Glomerular visceral epithelial cell (primary cell): ENCODE measurements at regions not wholly inside any gene's neighbourhood (a gene's known extent, or its start where the extent isn't known, plus 50 kb on each side); places are given as distances from the start of the nearest gene placed in this dataset.

ENCODE experiments used
- DNase-seq: peaks from one replicate; pipeline ENCODE4 v3.0.0-alpha.2; 2016; ENCODE audit errors: extremely low spot score

GRCh38 chr3:64848822-64849221, 161.0 kb upstream of the ADAMTS9 start:
- DNase-seq, result no peak

GRCh38 chr3:64848127-64848800, 160.5 kb upstream of the ADAMTS9 start:
- DNase-seq, result no peak

- DNase-seq, result no peak
Observed at GRCh38 chr3:64844558-64844957, 156.8 kb upstream of the ADAMTS9 start.

GRCh38 chr3:64837986-64838735, 150.4 kb upstream of the ADAMTS9 start:
- no peak for DNase-seq

- DNase-seq, result no peak
Observed at GRCh38 chr3:64837126-64837738, 149.4 kb upstream of the ADAMTS9 start.

GRCh38 chr3:64836097-64836496, 148.3 kb upstream of the ADAMTS9 start:
- DNase-seq, result no peak

- DNase-seq, result no peak
Observed at GRCh38 chr3:64832098-64832497, 144.3 kb upstream of the ADAMTS9 start.

GRCh38 chr3:64830681-64831080, 142.9 kb upstream of the ADAMTS9 start:
- no peak for DNase-seq

GRCh38 chr3:64829331-64829730, 141.5 kb upstream of the ADAMTS9 start:
- DNase-seq, result no peak

- DNase-seq, result no peak
Observed at GRCh38 chr3:64828276-64828675, 140.5 kb upstream of the ADAMTS9 start.

- no peak for DNase-seq
Observed at GRCh38 chr3:64827431-64827830, 139.6 kb upstream of the ADAMTS9 start.

GRCh38 chr3:64827019-64827418, 139.2 kb upstream of the ADAMTS9 start:
- no peak for DNase-seq

GRCh38 chr3:64825404-64826120, 137.8 kb upstream of the ADAMTS9 start:
- no peak for DNase-seq

GRCh38 chr3:64824394-64824909, 136.7 kb upstream of the ADAMTS9 start:
- no peak for DNase-seq

GRCh38 chr3:64818196-64818595, 130.4 kb upstream of the ADAMTS9 start:
- no peak for DNase-seq

- no peak for DNase-seq
Observed at GRCh38 chr3:64816355-64816754, 128.6 kb upstream of the ADAMTS9 start.

GRCh38 chr3:64815789-64816188, 128.0 kb upstream of the ADAMTS9 start:
- DNase-seq, result no peak

GRCh38 chr3:64815195-64815631, 127.4 kb upstream of the ADAMTS9 start:
- no peak for DNase-seq

GRCh38 chr3:64814351-64814750, 126.6 kb upstream of the ADAMTS9 start:
- no peak for DNase-seq

GRCh38 chr3:64813326-64813725, 125.5 kb upstream of the ADAMTS9 start:
- DNase-seq, result no peak

- DNase-seq, result no peak
Observed at GRCh38 chr3:64809086-64809485, 121.3 kb upstream of the ADAMTS9 start.

GRCh38 chr3:64808061-64808460, 120.3 kb upstream of the ADAMTS9 start:
- no peak for DNase-seq
